GM19372 (cell line): ENCODE measurements at regions not wholly inside any gene's neighbourhood (a gene's known extent, or its start where the extent isn't known, plus 50 kb on each side); places are given as distances from the start of the nearest gene placed in this dataset.

Source experiments
- ATAC-seq: cut with Tn5 transposase; IDR thresholded peaks from one replicate; pipeline ENCODE4 v1.9.1; 2021; ENCODE audit warnings: mild to moderate bottlenecking, low read depth, moderate library complexity; ENCODE audit not compliant: unreplicated experiment

DNA sequence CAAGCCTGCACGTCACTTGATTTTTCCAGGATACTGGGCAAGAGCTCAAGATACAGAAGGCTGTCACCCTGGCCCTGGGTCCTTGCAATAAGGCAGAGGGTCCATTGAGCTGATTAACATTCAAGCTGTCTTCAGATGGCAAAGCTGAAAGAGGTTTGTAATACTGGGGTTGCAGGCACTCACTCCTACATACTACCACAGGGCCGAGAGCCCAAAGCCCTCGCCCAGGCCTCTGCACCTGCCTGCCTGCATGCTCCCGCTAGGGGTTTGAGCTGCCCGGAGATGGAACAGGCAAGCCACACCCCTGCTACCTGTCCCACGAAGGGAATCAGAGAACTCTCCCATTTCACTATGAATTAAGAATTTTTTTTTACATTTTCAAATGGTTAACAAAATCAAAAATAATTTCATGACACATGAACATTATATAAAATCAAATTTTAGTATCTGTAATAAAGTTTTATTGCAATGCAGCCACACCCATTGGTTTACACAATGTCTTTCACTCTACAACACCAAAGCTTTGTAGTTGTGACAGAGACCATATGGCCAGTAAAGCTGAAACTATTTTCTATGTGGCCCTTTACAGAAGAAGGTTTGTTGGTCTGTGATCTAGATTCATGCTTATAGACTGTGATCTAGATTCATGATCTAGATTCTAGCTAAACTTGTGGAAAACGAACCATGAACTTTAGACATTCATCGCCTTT lies 530.4 kb upstream of the IGFBP7 start:
- ATAC-seq: no peak

DNA sequence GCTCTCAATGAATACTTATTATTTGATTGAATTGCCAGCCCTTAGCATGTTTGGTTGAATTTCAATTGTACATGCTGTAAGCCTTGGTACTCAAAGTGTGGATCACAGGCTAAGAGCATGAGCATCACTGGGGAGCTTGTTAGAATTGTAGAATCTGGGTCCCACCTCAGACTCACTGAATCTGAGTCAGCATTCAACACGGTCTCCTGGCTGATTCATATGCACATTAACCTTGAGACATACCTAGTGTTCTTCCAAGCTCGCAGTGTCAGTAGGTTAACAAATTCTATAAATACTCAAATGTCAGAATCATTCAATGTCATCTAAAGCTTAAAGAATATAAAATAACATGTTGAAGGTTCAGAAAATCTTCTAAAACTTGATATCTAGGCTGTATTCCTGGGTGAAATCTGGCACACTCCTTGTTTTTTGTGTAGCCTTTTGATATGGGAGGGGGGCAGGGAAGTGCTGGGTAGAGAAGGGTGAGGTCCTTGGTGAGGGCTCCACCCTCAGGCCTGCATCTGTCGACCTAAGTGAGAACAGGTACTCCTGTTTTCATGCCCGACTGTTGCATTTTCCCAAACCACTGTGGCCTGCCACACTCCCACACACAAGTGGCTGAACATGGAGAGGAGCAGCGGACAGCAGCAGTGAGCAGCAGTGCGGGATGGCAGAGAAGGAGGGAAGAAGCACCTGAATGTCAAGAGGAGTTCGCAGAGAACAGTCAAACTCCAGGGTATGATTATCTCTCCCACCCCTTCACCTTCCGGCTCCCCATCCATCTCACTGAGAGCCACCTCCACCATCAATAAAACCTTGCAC lies 529.6 kb upstream of the IGFBP7 start:
- no peak for ATAC-seq

DNA sequence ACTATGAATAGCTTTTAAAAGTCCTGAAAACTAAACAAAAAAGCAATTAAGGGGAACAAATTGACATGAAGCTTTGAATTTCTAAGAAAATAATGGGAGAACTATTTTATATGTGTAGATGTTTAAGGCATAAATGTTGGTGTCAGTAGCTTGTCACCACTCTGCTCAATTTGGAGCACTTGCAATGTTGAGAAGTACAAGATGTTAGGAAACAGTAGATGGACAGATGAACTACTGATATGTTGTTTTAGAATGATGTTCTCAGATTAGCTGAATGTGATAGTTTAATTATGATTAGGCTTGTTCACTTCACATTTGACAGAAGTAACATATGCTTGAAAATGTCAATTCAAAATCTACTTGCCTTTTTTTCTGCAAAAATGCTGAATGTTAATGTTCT lies 525.7 kb upstream of the IGFBP7 start:
- ATAC-seq: no peak

DNA sequence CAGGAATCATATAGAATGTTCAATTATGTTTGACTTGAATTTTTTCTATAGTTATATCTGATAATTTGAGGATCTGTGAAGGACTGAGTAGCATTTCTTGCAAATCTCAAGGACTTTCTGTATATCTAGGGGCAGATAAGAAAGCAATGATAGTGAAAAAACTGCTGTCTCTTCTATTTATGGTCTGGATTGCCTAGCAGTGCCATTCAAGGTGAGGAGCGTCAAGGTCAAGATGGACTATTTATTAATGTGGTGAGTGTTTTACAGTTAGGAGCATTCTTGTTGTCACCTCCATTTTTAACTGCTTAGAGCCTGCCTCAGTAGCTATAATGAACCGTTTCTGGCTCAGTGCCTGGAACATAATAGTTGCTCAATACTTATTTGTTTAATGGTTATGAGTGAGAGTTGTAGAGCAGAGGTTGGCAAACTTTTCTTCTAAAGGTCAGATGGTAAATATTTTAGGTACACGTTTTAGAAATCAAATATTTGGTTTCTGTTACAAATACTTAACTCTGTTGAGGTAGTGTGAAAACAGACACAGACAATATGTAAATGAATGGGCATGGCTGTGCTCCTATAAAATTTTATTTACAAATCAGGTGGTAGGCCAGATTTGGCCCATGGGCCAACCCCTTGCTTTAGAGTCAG lies 523.2 kb upstream of the IGFBP7 start:
- ATAC-seq: no peak

DNA sequence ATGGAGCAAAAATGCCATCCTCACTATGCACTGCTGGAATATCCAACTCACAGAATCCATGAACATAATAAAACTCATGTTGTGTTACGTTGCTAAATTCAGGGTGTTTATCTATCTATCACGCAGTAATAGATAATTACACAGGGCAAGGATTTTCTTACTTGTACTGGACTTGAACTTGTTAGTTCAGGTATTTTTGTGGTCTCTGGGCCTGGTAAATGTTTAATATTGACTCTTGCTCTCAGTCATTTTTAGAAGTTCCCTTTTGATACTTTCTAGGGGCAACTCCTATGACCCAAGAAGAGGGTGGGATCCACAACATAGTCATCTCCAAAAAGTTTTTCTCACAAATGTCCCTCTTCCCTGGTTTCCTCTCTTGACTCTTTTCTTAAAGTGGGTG lies 522.4 kb upstream of the IGFBP7 start:
- no peak for ATAC-seq

DNA sequence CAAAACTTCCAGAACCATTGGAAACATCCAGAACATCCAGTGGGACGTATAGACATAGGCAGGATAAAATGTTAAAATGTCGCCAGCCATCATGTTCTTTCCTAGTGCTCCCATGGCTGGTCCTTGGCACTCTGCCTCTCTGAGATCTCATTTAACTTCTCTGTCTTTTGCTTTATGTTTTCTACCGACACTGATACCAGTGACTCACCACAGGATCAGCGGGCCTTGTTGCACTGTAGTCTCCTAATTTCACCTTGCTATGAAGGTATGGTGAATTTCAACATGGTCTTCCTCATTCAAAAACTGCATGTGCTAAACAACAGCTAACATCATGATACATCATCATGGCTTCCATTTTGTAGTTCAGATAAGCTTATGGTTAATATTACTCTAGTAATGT lies 521.0 kb upstream of the IGFBP7 start:
- no peak for ATAC-seq

DNA sequence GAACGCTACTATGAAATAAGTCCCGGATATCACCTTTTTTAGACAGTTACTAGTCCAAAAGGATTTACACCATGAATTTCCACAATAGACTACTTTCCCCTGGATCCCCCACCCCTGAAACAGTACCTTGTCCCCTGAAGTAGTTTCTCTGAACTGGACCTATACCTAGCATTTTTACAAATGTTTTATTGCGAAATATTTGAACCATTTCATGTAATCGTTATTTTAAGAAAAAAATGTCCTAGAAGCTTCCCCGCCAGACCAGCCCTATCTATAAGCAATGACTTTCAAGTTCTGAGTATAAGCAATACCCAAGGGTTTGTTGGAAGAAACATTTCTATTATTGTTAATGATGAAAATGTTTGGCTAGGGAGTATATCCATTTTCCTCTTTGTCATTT lies 517.8 kb upstream of the IGFBP7 start:
- ATAC-seq: no peak

DNA sequence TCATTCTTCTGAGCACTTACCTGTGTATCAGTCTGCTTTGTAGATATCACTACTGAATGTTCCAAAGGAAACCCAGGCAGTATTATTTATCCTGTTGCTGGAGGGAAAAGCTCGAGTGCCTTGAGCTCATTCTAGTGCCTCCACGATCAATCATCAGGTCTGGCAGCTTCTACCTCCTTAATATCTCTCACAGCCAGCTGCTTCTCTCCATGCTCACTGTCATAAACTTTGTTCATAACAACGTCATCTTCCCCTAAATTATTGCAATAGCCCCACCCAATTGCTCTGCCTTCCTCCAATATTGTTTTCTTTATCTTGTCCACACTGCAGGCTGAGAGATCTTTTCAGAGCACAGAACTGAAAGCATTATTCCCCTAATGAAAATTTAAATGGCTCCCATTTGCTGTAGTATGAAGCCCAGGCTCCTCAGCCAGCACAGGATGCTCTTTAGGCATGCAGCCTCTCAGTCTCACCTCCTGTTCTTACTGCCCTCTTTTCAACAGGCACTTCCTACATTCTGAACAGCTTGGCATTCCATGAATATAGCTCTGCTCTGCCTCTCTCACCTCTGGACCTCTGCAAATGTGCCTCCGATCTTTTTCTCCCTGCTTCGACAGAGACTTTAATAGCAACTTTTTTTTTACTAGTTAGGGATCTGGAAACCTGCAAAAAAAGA lies 504.2 kb upstream of the IGFBP7 start:
- no peak for ATAC-seq

DNA sequence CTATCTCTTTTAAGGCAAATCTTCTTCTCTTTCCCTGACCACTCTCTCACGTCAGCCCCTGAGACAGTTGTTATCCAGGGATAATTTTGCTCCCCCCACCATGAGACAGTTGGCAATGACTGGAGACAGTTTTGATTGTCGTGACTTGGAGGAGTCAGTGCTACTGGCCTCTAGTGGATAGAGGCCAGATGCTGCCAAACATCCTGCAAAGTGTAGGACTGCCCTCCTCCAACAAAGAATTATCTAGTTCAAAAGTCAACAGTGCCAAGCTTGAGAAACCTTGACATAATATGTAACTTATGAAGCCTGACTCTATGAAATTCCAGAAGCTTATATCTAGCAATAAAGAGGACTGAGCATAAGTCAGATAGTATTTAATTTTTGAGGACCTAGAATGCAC lies 502.1 kb upstream of the IGFBP7 start:
- ATAC-seq: no peak

DNA sequence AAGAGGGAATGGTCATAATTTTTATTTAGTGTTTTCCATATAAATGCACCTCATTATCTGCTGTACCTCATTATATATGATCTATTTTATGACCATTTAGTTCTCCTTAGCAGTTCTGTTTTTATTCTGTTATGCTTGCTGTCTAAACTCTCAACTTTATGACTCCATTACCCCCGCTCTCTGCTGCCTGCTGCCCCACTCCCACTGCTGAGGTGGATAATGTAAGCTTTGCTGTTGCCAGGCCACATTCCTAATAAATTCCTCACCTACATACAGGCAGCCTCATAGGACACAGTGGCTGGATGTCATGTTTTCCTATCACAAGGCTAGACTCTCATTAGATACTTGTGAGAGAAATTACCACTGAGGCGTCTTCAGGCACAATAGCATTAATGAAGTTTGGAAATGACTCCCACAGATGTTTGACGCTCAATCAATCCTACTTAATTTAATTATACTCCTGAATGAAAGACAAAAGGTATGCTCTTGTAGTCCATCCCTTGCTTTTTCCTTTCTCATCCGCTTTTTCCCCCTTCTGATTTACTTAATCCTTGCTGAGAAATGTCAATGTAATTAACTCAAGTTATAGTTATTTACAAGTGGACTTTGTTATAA lies 497.5 kb upstream of the IGFBP7 start:
- ATAC-seq: no peak

DNA sequence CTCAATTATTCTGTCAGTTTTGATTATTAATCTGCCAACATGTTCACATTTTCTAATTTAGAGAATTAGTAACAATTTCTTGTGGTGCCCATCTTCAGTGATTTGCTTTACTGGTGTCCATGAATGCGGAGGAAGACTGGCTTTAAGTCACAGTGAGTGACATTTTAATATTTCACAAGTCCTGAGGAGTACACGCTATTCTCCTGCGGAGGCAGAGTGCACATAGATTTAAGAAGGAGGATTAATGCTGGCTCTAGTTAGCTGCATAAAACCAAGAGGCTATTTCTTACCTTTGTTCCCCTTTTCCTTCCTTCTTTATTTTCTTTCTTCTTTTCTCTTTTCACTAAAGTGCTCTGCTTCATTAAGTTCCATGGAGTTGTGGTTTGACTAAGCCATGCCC lies 495.2 kb upstream of the IGFBP7 start:
- no peak for ATAC-seq

DNA sequence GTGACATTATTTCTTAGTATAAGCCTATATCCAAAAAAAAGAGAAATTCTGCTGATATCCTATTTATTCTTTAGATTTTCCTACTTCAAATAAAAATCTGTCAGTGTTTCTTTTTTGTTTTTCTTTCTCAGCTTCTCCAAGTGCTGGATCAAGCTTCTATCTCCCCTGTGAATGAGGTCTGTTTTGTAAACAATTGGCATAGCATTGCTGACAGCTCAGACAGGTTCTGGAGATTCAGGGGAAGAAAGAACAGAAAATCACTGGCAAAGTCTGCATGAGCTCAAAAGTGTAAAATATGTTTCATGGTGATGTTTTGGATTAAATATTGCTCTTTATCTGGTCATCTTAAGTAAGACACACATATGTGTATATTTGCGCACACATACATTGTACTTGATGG lies 492.0 kb upstream of the IGFBP7 start:
- no peak for ATAC-seq

DNA sequence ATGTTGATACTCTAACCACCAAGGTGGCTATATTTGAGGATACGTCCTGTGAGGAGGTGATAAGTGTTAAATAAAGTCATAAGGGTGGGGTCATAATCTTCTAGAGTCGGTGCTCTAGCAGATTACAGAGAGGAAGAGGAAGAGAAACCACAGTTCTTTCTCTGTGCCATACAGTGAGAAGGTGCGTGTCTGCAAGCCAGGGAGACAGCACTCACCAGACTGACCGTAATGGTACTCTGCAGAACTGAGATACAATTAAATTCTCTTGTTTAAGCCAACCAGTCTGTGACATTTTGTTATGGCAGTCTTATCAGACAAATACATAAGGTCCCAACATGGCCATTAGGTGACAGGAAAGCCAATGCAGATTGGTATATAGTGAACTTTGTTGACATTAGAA lies 480.9 kb upstream of the IGFBP7 start:
- no peak for ATAC-seq

DNA sequence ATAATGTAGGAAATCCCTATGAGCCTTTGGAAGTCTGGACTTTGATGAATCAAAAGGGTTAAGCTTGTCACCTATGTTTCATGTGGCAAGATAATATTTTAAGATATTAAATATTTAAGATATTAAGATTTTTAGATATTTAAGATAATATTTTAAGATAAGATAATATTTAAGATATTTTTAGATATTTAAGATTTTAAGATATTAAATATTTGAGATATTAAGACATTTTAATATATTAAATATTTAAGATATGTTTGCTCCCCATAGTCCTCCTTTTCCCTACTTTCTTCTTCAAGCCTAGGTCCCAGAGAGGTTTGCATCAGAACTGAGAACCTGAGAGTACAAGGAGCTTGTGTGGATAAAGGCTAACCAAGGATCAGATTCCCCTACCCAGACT lies 478.4 kb upstream of the IGFBP7 start:
- ATAC-seq: no peak

DNA sequence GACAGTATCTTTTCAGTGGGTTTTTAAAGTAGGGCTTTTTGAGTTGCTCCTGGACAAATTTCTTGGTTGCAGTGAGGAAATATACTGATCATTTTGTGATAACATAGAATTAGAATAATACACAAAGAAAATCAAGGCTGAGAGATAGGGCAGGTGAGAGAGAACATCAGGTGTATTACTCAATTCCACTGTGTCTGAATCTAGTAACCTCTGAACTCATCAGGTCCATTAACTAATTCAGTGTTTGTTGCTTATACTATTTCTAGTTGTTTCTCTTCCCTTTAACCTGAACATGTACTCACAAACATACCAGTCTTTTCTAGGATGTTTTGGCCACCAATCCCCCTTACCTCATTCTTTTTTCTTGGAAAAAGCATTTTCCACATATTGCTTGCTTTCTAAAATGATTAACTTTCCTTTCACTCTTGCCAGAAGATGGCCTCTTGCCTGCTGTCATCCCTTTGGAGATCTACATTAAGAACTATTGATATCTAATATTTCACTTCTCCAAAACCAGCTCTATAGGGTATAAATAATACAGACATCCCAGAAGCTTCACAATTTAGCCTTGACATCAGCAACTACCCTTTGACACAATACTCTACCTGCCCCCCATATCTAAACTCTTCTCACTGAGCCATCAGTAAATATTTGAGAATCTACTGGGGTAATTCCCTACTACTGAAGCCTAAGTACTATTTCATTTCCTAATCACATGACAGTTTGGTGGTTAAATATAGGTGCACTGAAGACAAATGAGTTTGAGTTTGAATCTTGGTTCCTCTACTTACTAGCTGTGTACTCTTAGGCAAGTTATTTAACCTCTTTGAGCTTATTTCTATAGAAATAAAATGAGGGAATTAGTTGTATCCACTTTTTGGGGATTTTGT lies 470.8 kb upstream of the IGFBP7 start:
- ATAC-seq: no peak

DNA sequence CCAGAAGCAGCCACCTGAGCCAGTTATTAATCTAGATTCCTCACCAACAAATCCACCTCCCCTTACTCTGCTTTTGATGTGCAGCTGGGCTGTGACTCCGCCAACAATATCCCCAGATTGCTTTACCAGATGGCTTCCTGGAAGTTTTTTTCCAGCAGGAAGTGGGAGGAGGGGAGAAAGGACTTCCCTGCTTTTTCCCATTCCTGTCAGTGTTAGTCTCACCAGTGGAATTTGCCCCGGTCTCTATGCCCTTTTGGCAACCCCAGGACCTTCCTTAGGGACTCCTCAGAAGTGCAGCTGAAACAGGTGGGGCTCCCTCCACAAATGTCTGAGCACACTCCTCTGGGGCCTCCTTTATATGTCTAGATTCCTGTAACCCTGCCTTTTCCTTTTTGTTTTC lies 465.2 kb upstream of the IGFBP7 start:
- no peak for ATAC-seq

DNA sequence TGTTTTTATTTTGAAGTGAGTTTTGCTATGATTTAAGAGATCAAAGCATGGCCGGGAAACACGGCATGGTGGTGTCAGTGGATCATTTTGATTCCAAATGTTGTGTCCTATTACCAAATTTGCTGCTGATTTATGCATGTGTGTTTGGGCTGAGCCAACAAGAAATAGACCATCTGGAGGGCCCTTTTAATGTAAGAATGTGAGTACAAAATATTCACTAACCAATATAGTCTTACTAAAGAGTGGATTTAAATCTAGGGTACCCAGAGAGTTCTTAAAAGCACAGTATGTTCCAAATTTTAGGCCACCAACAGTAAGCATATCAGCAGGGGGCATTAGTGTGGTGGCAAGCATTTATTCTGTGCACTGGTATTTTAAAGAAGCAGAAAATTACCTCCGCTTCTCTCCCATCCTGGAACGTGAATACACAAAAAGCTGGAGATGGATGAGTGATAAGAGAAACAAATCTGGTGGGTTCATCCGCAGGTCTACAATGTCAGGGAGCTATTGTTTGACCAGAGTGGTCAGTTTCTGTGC lies 444.4 kb upstream of the IGFBP7 start:
- no peak for ATAC-seq

DNA sequence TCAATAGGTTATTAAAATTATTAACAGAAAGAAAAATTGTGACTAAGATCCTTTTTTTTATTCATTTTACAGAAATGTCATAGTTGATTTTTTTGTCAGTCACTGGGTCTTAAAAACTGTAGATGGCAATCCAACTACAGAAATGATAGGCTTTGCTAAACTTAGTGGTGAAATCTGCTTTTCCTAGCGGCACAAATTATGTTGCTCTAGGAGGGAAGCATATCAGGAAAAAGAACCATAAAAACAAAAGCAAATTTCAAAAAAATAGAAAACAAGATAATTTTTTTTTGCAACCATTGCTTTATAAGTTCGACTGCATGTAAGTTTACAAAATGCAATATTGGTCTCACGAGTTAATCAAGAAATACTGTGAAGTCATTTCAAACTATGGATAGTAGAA lies 443.5 kb upstream of the IGFBP7 start:
- ATAC-seq: no peak

DNA sequence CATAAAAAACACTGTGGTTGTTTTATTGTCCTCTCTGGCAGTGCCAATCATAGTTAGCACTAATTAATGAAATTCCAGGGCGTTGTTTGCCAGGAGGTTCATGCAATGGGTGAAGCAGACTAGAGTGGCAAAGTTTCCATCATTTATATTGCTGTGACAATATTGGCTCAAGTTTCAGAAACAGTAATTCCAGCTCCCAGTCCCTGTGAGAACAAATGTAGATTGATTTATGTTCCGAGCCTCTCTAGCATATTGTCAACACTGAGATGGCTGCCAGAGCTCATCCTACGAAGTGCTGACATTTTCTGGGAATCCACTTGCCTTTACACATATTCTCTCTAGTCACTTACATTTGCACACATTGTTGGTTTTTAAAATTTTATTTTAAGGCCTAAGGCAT lies 440.0 kb upstream of the IGFBP7 start:
- ATAC-seq: no peak

DNA sequence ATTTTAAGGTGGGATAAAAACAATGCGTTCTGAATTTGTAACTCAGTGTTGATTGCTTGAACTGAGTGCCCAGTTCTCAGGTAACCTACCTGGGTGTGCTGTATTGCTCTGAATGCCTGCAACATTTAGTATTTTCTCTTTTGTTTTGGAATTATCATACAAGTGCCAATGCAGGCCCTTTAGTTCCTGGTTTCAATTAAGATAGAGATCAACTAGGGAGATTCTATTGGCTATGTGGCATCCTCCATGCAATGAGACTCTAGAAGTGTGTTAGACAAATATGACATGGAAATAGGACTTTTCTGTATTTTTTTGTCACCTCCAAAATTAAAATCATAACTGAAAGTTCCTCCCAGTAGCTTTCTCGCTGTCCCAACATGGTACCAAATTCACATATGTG lies 438.7 kb upstream of the IGFBP7 start:
- ATAC-seq: no peak
